ENCODE measurements at regions not wholly inside any gene's neighbourhood (a gene's known extent, or its start where the extent isn't known, plus 50 kb on each side); places are given as distances from the start of the nearest gene placed in this dataset.

GRCh38 chr6:119661078-119661477 lies 311.5 kb upstream of the MAN1A1 start:
- CTCF ChIA-PET: no interaction called here
- Histone ChIP-seq H3K27ac (ENCODE audit: low read length) (no peak overlapping the region), H3K36me3 (ENCODE audit: control insufficient read depth, insufficient read depth, low read length) (no peaks in the 10 kb centered on the region), H3K4me3 (ENCODE audit: low read depth in 2 of 2, low read length in 2 of 2) (no peak overlapping the region), H3K9me3 (ENCODE audit: control insufficient read depth, insufficient read depth, low read depth, low read length) (no peaks in the 10 kb centered on the region), H3K27me3 (ENCODE audit: control insufficient read depth, insufficient read depth, low read length) (no peaks in the 10 kb centered on the region), H3K4me1 (ENCODE audit: control insufficient read depth, insufficient read depth, low read length) (no peaks in the 10 kb centered on the region)
- TF ChIP-seq, protein P1, sequence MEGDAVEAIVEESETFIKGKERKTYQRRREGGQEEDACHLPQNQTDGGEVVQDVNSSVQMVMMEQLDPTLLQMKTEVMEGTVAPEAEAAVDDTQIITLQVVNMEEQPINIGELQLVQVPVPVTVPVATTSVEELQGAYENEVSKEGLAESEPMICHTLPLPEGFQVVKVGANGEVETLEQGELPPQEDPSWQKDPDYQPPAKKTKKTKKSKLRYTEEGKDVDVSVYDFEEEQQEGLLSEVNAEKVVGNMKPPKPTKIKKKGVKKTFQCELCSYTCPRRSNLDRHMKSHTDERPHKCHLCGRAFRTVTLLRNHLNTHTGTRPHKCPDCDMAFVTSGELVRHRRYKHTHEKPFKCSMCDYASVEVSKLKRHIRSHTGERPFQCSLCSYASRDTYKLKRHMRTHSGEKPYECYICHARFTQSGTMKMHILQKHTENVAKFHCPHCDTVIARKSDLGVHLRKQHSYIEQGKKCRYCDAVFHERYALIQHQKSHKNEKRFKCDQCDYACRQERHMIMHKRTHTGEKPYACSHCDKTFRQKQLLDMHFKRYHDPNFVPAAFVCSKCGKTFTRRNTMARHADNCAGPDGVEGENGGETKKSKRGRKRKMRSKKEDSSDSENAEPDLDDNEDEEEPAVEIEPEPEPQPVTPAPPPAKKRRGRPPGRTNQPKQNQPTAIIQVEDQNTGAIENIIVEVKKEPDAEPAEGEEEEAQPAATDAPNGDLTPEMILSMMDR (IDR thresholded peaks at IDR 0.05): no peak
- TF ChIP-seq SIN3A (IDR thresholded peaks at IDR 0.05; ENCODE audit: borderline replicate concordance, insufficient read depth, low read depth, low read length) (no peak), TCF7L2 (IDR thresholded peaks at IDR 0.05; ENCODE audit: low read depth, low read length) (no peak), POLR2AphosphoS5 (IDR thresholded peaks at IDR 0.05; ENCODE audit: low read depth, low read length) (no peak), REST (IDR thresholded peaks at IDR 0.05; ENCODE audit: insufficient read depth in 1 of 2, low read depth in 2 of 2, low read length in 1 of 2) (no peak)
- DNase-seq (ENCODE audit: low read depth, low spot score) (no peak), ATAC-seq (no peak)
- in situ Hi-C loops (cut with HindIII; ENCODE audit: low pct_unique_long_range_greater_than_20kb, low sequenced_read_pairs): no loop called here
- no TSS peak for BruUV-seq (replicated peaks)
- POLR2A ChIA-PET: no interaction called here
- intact Hi-C loops (cut with micrococcal nuclease; ENCODE audit: unreplicated experiment): no loop called here

DNA sequence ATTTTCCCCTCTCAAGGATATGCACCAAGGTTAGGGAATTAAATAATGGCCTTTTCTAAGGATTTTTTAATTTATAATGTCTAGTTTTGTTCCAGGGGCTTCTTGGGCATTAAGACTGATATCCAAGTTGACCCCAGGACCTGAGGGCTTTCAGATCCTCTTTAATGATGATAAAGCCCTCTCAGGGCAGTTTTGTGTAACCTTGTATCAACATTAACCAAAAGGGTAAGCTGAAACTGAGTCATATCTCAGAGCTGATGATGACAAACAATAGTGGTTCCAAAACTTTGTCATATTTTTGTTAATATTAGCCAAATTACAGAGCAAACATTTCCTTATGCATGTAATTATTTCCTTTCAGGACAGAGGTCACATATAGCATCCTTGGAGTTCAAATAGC lies 309.4 kb upstream of the MAN1A1 start:
- ChIA-PET POLR2A (no interaction called here), CTCF (no interaction called here)
- Histone ChIP-seq H3K27ac (ENCODE audit: low read length) (no peak overlapping the region), H3K9me3 (ENCODE audit: control insufficient read depth, insufficient read depth, low read depth, low read length) (no peaks in the 10 kb centered on the region), H3K4me3 (ENCODE audit: low read depth in 2 of 2, low read length in 2 of 2) (no peak overlapping the region), H3K27me3 (ENCODE audit: control insufficient read depth, insufficient read depth, low read length) (no peaks in the 10 kb centered on the region), H3K4me1 (ENCODE audit: control insufficient read depth, insufficient read depth, low read length) (no peaks in the 10 kb centered on the region), H3K36me3 (ENCODE audit: control insufficient read depth, insufficient read depth, low read length) (no peaks in the 10 kb centered on the region)
- DNase-seq (ENCODE audit: low read depth, low spot score) (no peak), ATAC-seq (no peak)
- intact Hi-C loops (cut with micrococcal nuclease; ENCODE audit: unreplicated experiment) (no loop called here), in situ Hi-C loops (cut with HindIII; ENCODE audit: low pct_unique_long_range_greater_than_20kb, low sequenced_read_pairs) (no loop called here)
- TF ChIP-seq REST (IDR thresholded peaks at IDR 0.05; ENCODE audit: insufficient read depth in 1 of 2, low read depth in 2 of 2, low read length in 1 of 2) (no peak), SIN3A (IDR thresholded peaks at IDR 0.05; ENCODE audit: borderline replicate concordance, insufficient read depth, low read depth, low read length) (no peak), TCF7L2 (IDR thresholded peaks at IDR 0.05; ENCODE audit: low read depth, low read length) (no peak), POLR2AphosphoS5 (IDR thresholded peaks at IDR 0.05; ENCODE audit: low read depth, low read length) (no peak)
- TF ChIP-seq, protein P1 (IDR thresholded peaks at IDR 0.05): no peak
- BruUV-seq (replicated peaks): no TSS peak
